ENCODE measurements at regions not wholly inside any gene's neighbourhood (a gene's known extent, or its start where the extent isn't known, plus 50 kb on each side); places are given as distances from the start of the nearest gene placed in this dataset.

- no peak overlapping the region for H3K4me3 ChIP-seq (ENCODE audit: low read depth, low read length)
- DNase-seq (ENCODE audit: low read depth), result no peak
- TF ChIP-seq CTCF (IDR thresholded peaks at IDR 0.05; ENCODE audit: low read depth, low read length), result no peak
- TF ChIP-seq MYC (IDR thresholded peaks at IDR 0.05; ENCODE audit: low read depth, low read length), result no peak
- TF ChIP-seq POLR2A (IDR thresholded peaks at IDR 0.05; ENCODE audit: extremely low read depth, insufficient read length), result no peak
- TF ChIP-seq MAX (IDR thresholded peaks at IDR 0.05; ENCODE audit: low read depth, low read length), result no peak
Measured at GRCh38 chr3:137106612-137107240, 148.9 kb downstream of the IL20RB start.

- H3K4me3 ChIP-seq (ENCODE audit: low read depth, low read length), result no peak overlapping the region
- DNase-seq (ENCODE audit: low read depth), result no peak
- TF ChIP-seq MAX (IDR thresholded peaks at IDR 0.05; ENCODE audit: low read depth, low read length), result no peak
- TF ChIP-seq POLR2A (IDR thresholded peaks at IDR 0.05; ENCODE audit: extremely low read depth, insufficient read length), result no peak
- TF ChIP-seq MYC (IDR thresholded peaks at IDR 0.05; ENCODE audit: low read depth, low read length), result no peak
- TF ChIP-seq CTCF (IDR thresholded peaks at IDR 0.05; ENCODE audit: low read depth, low read length), result no peak
Measured at GRCh38 chr3:137108699-137109440, 151.1 kb downstream of the IL20RB start.

GRCh38 chr3:137110392-137110996 is 152.7 kb downstream of the IL20RB start:
- no peak overlapping the region for H3K4me3 ChIP-seq (ENCODE audit: low read depth, low read length)
- TF ChIP-seq MAX (IDR thresholded peaks at IDR 0.05; ENCODE audit: low read depth, low read length) (no peak), CTCF (IDR thresholded peaks at IDR 0.05; ENCODE audit: low read depth, low read length) (peak; percentile 66)
- DNase-seq (ENCODE audit: low read depth), result peak; percentile 25

- no peak for DNase-seq (ENCODE audit: low read depth)
- no peak overlapping the region for H3K4me3 ChIP-seq (ENCODE audit: low read depth, low read length)
- no peak for TF ChIP-seq CTCF (IDR thresholded peaks at IDR 0.05; ENCODE audit: low read depth, low read length)
- no peak for TF ChIP-seq MYC (IDR thresholded peaks at IDR 0.05; ENCODE audit: low read depth, low read length)
- no peak for TF ChIP-seq MAX (IDR thresholded peaks at IDR 0.05; ENCODE audit: low read depth, low read length)
- no peak for TF ChIP-seq POLR2A (IDR thresholded peaks at IDR 0.05; ENCODE audit: extremely low read depth, insufficient read length)
Measured at GRCh38 chr3:137111497-137111896, 153.7 kb downstream of the IL20RB start.

- TF ChIP-seq MYC (IDR thresholded peaks at IDR 0.05; ENCODE audit: low read depth, low read length), result no peak
- TF ChIP-seq MAX (IDR thresholded peaks at IDR 0.05; ENCODE audit: low read depth, low read length), result no peak
- no peak for TF ChIP-seq POLR2A (IDR thresholded peaks at IDR 0.05; ENCODE audit: extremely low read depth, insufficient read length)
- no peak for TF ChIP-seq CTCF (IDR thresholded peaks at IDR 0.05; ENCODE audit: low read depth, low read length)
- no peak for DNase-seq (ENCODE audit: low read depth)
- no peak overlapping the region for H3K4me3 ChIP-seq (ENCODE audit: low read depth, low read length)
Measured at GRCh38 chr3:137116619-137117018, 158.8 kb downstream of the IL20RB start.
